GM23338 (cell line): ENCODE measurements at regions not wholly inside any gene's neighbourhood (a gene's known extent, or its start where the extent isn't known, plus 50 kb on each side); places are given as distances from the start of the nearest gene placed in this dataset.

Experiments used
- CTCF ChIP-seq, 2 experiments: fragments of 200-600 bp in 1 of 2; sonication (generic) in 1 of 2; conservative IDR thresholded peaks; 2 replicates each; pipeline versions ENCODE4 v1.5.1 to v1.6.1; 2016 to 2017; ENCODE audit warnings: antibody characterized with exemption in 2 of 2, low read depth in 2 of 2, mild to moderate bottlenecking in 2 of 2, moderate library complexity in 1 of 2
- POLR2AphosphoS5 ChIP-seq: IDR thresholded peaks from 2 replicates; pipeline ENCODE4 v1.6.1; 2016; ENCODE audit warnings: antibody characterized with exemption, low read depth

DNA sequence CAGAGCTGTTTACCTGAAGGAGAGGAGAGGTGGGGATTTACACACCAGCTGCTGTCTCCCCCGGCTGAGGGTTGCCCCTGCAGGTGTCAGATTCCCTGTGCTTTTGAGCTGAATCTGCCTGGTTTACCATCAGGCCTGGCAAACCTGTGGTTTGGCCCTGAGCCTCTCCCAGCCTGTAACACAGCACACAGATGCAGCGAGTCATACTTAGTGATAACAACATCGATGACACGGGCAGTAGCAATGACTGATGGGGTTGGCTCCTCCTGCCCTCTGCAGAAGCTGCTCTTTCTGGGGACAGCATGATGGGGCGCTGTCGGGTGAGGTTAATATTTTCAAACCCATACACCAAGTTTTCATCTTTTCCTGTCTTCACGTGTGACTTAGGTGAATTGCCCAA is 380.0 kb upstream of the B3GAT1 start:
- TF ChIP-seq CTCF (conservative IDR thresholded peaks at IDR 0.05; ENCODE audit: low read depth in 2 of 2) (no peak), POLR2AphosphoS5 (no peak)
